ENCODE measurements at regions not wholly inside any gene's neighbourhood (a gene's known extent, or its start where the extent isn't known, plus 50 kb on each side); places are given as distances from the start of the nearest gene placed in this dataset.
"Not testable (repeated sequence)": the region's sequence is repeated elsewhere in the genome, so short reads cannot be mapped to it uniquely, and the experiment has no call there.

GRCh38 chr4:95898226-95898625, 58.3 kb downstream of the PDHA2 start:
- Histone ChIP-seq H3K27me3 (ENCODE audit: control insufficient read depth, insufficient read depth, low read length) (no peaks in the 10 kb centered on the region), H3K9ac (ENCODE audit: low read depth, low read length) (no peak overlapping the region), H3K36me3 (ENCODE audit: control insufficient read depth, insufficient read depth, low read length) (no peaks in the 10 kb centered on the region), H3K4me1 (ENCODE audit: control insufficient read depth, insufficient read depth, low read length) (peaks cover 2% of the 10 kb centered on the region), H3K9me3 (ENCODE audit: control insufficient read depth, insufficient read depth, low read length) (no peaks in the 10 kb centered on the region), H3K4me3 (ENCODE audit: low read depth, low read length) (no peak overlapping the region)

- H3K36me3 ChIP-seq (ENCODE audit: control insufficient read depth, insufficient read depth, low read length), result no peaks in the 10 kb centered on the region
- no peak overlapping the region for H3K9ac ChIP-seq (ENCODE audit: low read depth, low read length)
- H3K4me3 ChIP-seq (ENCODE audit: low read depth, low read length), result no peak overlapping the region
- H3K27me3 ChIP-seq (ENCODE audit: control insufficient read depth, insufficient read depth, low read length), result no peaks in the 10 kb centered on the region
- no peaks in the 10 kb centered on the region for H3K9me3 ChIP-seq (ENCODE audit: control insufficient read depth, insufficient read depth, low read length)
- H3K4me1 ChIP-seq (ENCODE audit: control insufficient read depth, insufficient read depth, low read length), result no peaks in the 10 kb centered on the region
These were observed 69.3 kb downstream of the PDHA2 start for GRCh38 chr4:95909211-95909610.

GRCh38 chr4:95910749-95911148, 70.9 kb downstream of the PDHA2 start:
- Histone ChIP-seq H3K36me3 (ENCODE audit: control insufficient read depth, insufficient read depth, low read length) (no peaks in the 10 kb centered on the region), H3K9me3 (ENCODE audit: control insufficient read depth, insufficient read depth, low read length) (no peaks in the 10 kb centered on the region), H3K27me3 (ENCODE audit: control insufficient read depth, insufficient read depth, low read length) (no peaks in the 10 kb centered on the region), H3K4me3 (ENCODE audit: low read depth, low read length) (no peak overlapping the region), H3K9ac (ENCODE audit: low read depth, low read length) (no peak overlapping the region), H3K4me1 (ENCODE audit: control insufficient read depth, insufficient read depth, low read length) (no peaks in the 10 kb centered on the region)

- no peaks in the 10 kb centered on the region for H3K36me3 ChIP-seq (ENCODE audit: control insufficient read depth, insufficient read depth, low read length)
- H3K9me3 ChIP-seq (ENCODE audit: control insufficient read depth, insufficient read depth, low read length), result no peaks in the 10 kb centered on the region
- no peak overlapping the region for H3K9ac ChIP-seq (ENCODE audit: low read depth, low read length)
- H3K4me3 ChIP-seq (ENCODE audit: low read depth, low read length), result no peak overlapping the region
- no peaks in the 10 kb centered on the region for H3K4me1 ChIP-seq (ENCODE audit: control insufficient read depth, insufficient read depth, low read length)
- no peaks in the 10 kb centered on the region for H3K27me3 ChIP-seq (ENCODE audit: control insufficient read depth, insufficient read depth, low read length)
These were observed 81.6 kb downstream of the PDHA2 start for GRCh38 chr4:95921470-95921869.

- peaks cover 21% of the 10 kb centered on the region for H3K9me3 ChIP-seq (ENCODE audit: control insufficient read depth, insufficient read depth, low read length)
- no peak overlapping the region for H3K4me3 ChIP-seq (ENCODE audit: low read depth, low read length)
- H3K36me3 ChIP-seq (ENCODE audit: control insufficient read depth, insufficient read depth, low read length), result no peaks in the 10 kb centered on the region
- no peak overlapping the region for H3K9ac ChIP-seq (ENCODE audit: low read depth, low read length)
- no peaks in the 10 kb centered on the region for H3K27me3 ChIP-seq (ENCODE audit: control insufficient read depth, insufficient read depth, low read length)
- no peaks in the 10 kb centered on the region for H3K4me1 ChIP-seq (ENCODE audit: control insufficient read depth, insufficient read depth, low read length)
These were observed 89.7 kb downstream of the PDHA2 start for GRCh38 chr4:95929448-95930064.

GRCh38 chr4:95939141-95939540, 99.2 kb downstream of the PDHA2 start:
- no peaks in the 10 kb centered on the region for H3K36me3 ChIP-seq (ENCODE audit: control insufficient read depth, insufficient read depth, low read length)
- no peak overlapping the region for H3K4me3 ChIP-seq (ENCODE audit: low read depth, low read length)
- H3K27me3 ChIP-seq (ENCODE audit: control insufficient read depth, insufficient read depth, low read length), result no peaks in the 10 kb centered on the region
- H3K9ac ChIP-seq (ENCODE audit: low read depth, low read length), result no peak overlapping the region
- H3K9me3 ChIP-seq (ENCODE audit: control insufficient read depth, insufficient read depth, low read length), result no peaks in the 10 kb centered on the region
- H3K4me1 ChIP-seq (ENCODE audit: control insufficient read depth, insufficient read depth, low read length), result no peaks in the 10 kb centered on the region

- H3K27me3 ChIP-seq (ENCODE audit: control insufficient read depth, insufficient read depth, low read length), result no peaks in the 10 kb centered on the region
- H3K4me3 ChIP-seq (ENCODE audit: low read depth, low read length), result no peak overlapping the region
- no peaks in the 10 kb centered on the region for H3K9me3 ChIP-seq (ENCODE audit: control insufficient read depth, insufficient read depth, low read length)
- H3K9ac ChIP-seq (ENCODE audit: low read depth, low read length), result no peak overlapping the region
- no peaks in the 10 kb centered on the region for H3K36me3 ChIP-seq (ENCODE audit: control insufficient read depth, insufficient read depth, low read length)
- H3K4me1 ChIP-seq (ENCODE audit: control insufficient read depth, insufficient read depth, low read length), result no peaks in the 10 kb centered on the region
These were observed 109.4 kb downstream of the PDHA2 start for GRCh38 chr4:95949136-95949765.

- Histone ChIP-seq H3K4me1 (ENCODE audit: control insufficient read depth, insufficient read depth, low read length) (no peaks in the 10 kb centered on the region), H3K9ac (ENCODE audit: low read depth, low read length) (no peak overlapping the region), H3K27me3 (ENCODE audit: control insufficient read depth, insufficient read depth, low read length) (no peaks in the 10 kb centered on the region), H3K9me3 (ENCODE audit: control insufficient read depth, insufficient read depth, low read length) (no peaks in the 10 kb centered on the region), H3K36me3 (ENCODE audit: control insufficient read depth, insufficient read depth, low read length) (no peaks in the 10 kb centered on the region), H3K4me3 (ENCODE audit: low read depth, low read length) (no peak overlapping the region)
These were observed 109.9 kb downstream of the PDHA2 start for GRCh38 chr4:95949808-95950207.

GRCh38 chr4:95952538-95952937, 112.6 kb downstream of the PDHA2 start:
- H3K9me3 ChIP-seq (ENCODE audit: control insufficient read depth, insufficient read depth, low read length); H3K9ac ChIP-seq (ENCODE audit: low read depth, low read length): not testable (repeated sequence)

GRCh38 chr4:95956094-95956493, 116.2 kb downstream of the PDHA2 start:
- H3K9me3 ChIP-seq (ENCODE audit: control insufficient read depth, insufficient read depth, low read length), result no peaks in the 10 kb centered on the region

More at GRCh38 chr4:95952538-95952937, 112.6 kb downstream of the PDHA2 start:
- not testable (repeated sequence) for H3K4me1 ChIP-seq (ENCODE audit: control insufficient read depth, insufficient read depth, low read length); H3K27me3 ChIP-seq (ENCODE audit: control insufficient read depth, insufficient read depth, low read length); H3K36me3 ChIP-seq (ENCODE audit: control insufficient read depth, insufficient read depth, low read length); H3K4me3 ChIP-seq (ENCODE audit: low read depth, low read length)

GRCh38 chr4:95957054-95957453, 117.2 kb downstream of the PDHA2 start:
- Histone ChIP-seq H3K9me3 (ENCODE audit: control insufficient read depth, insufficient read depth, low read length) (no peaks in the 10 kb centered on the region), H3K27me3 (ENCODE audit: control insufficient read depth, insufficient read depth, low read length) (no peaks in the 10 kb centered on the region), H3K4me3 (ENCODE audit: low read depth, low read length) (no peak overlapping the region), H3K4me1 (ENCODE audit: control insufficient read depth, insufficient read depth, low read length) (no peaks in the 10 kb centered on the region), H3K9ac (ENCODE audit: low read depth, low read length) (no peak overlapping the region), H3K36me3 (ENCODE audit: control insufficient read depth, insufficient read depth, low read length) (no peaks in the 10 kb centered on the region)

More at GRCh38 chr4:95956094-95956493, 116.2 kb downstream of the PDHA2 start:
- no peaks in the 10 kb centered on the region for H3K36me3 ChIP-seq (ENCODE audit: control insufficient read depth, insufficient read depth, low read length)
- H3K4me1 ChIP-seq (ENCODE audit: control insufficient read depth, insufficient read depth, low read length), result no peaks in the 10 kb centered on the region
- no peak overlapping the region for H3K4me3 ChIP-seq (ENCODE audit: low read depth, low read length)
- H3K27me3 ChIP-seq (ENCODE audit: control insufficient read depth, insufficient read depth, low read length), result no peaks in the 10 kb centered on the region
- H3K9ac ChIP-seq (ENCODE audit: low read depth, low read length), result no peak overlapping the region

GRCh38 chr4:95957759-95958158, 117.9 kb downstream of the PDHA2 start:
- Histone ChIP-seq H3K27me3 (ENCODE audit: control insufficient read depth, insufficient read depth, low read length) (no peaks in the 10 kb centered on the region), H3K9ac (ENCODE audit: low read depth, low read length) (no peak overlapping the region), H3K9me3 (ENCODE audit: control insufficient read depth, insufficient read depth, low read length) (no peaks in the 10 kb centered on the region), H3K36me3 (ENCODE audit: control insufficient read depth, insufficient read depth, low read length) (no peaks in the 10 kb centered on the region), H3K4me1 (ENCODE audit: control insufficient read depth, insufficient read depth, low read length) (no peaks in the 10 kb centered on the region), H3K4me3 (ENCODE audit: low read depth, low read length) (no peak overlapping the region)
